Mucosa of gallbladder (tissue), 1 donor: ENCODE measurements at regions not wholly inside any gene's neighbourhood (a gene's known extent, or its start where the extent isn't known, plus 50 kb on each side); places are given as distances from the start of the nearest gene placed in this dataset.
"Not testable (repeated sequence)": the region's sequence is repeated elsewhere in the genome, so short reads cannot be mapped to it uniquely, and the experiment has no call there.

Experiments
- DNase-seq: peaks from one replicate; pipeline ENCODE4 v3.0.0-alpha.2; 2020; ENCODE audit warnings: low spot score
- donor health status: DM: no; HTN: no; CAD: no.

- no peak for DNase-seq
Measured at GRCh38 chr9:117775591-117775990, 71.4 kb downstream of the TLR4 start.

DNA sequence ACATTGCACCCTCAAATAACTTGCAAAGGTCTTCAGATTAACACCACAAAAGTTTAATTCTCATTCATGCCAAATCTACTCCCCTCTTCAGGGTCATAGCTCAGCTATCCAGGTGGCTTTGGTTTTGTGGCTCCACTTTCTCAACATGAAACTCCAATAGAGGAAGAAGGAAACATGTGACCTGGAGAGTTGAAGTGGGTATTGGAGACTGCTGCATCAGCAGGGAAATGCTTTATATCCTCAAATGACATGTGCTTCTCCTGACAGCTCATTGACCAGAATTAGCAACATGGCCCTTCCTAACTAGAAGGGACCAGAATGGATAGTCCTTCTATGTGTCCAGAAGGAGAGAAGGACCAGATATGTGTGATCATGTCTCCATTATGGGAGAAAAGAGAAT, 73.6 kb downstream of the TLR4 start:
- peak; percentile 11 for DNase-seq

DNA sequence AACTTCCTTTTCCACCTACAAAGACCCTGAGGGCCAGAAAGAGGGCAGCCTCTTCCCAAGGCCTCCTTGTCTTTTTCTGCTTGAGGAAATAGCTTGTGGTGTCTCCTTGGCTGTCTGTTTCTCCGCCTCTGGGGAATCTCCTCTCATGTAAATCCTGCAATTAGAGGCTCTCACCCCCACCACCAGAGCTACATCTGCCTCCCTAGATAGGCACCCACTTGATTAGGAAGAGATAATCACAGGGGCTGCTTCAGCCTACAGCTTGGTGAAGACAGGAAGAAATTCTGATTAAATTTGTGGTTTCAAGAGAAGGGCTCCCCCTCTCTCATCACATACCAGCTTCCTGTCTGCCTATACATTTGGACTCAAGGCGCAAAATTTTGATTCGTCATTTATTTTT, 75.6 kb downstream of the TLR4 start:
- no peak for DNase-seq

GRCh38 chr9:117782931-117783788, 79.0 kb downstream of the TLR4 start:
- DNase-seq, result peak; percentile 79

DNA sequence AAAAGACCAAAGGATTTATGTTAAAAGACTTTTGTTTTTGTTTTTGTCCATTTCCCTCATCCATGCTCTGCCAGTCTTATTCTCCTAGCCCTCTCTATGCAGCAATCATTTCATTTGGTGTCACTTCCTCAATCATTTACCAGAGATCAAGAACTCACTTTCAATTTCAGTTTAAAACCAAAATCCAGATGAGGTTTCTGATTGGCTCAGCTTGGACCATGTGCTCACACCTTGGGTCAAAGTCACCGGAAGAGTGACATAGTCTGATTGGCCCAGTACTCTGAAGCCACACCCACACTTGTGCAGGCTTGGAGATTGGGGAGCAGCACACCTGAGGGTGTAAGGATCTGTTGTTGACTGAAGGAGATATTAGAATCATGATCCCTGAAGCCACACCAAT, 79.6 kb downstream of the TLR4 start:
- no peak for DNase-seq

GRCh38 chr9:117784996-117785395, 80.8 kb downstream of the TLR4 start:
- DNase-seq, result no peak

GRCh38 chr9:117787746-117788145, 83.5 kb downstream of the TLR4 start:
- no peak for DNase-seq

GRCh38 chr9:117795271-117795670, 91.1 kb downstream of the TLR4 start:
- no peak for DNase-seq

DNA sequence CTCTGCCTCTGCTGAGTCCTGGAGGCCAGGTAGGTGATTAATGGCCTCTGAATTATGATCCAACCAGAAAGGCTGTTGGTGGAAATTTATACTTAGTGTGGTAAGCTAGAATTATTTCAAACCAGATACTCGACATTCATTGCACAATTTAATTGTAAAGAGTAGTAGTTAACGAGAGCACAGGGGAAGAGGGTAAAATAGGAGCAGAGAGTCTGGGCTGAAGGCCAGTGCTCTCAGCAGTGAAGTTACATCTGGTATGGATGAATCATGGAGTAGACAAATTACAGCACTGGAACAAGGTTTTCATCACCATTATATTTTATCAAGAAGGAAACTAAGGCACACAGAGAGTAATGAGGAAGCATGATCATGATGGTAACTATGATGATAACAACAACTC, 92.5 kb downstream of the TLR4 start:
- no peak for DNase-seq

DNA sequence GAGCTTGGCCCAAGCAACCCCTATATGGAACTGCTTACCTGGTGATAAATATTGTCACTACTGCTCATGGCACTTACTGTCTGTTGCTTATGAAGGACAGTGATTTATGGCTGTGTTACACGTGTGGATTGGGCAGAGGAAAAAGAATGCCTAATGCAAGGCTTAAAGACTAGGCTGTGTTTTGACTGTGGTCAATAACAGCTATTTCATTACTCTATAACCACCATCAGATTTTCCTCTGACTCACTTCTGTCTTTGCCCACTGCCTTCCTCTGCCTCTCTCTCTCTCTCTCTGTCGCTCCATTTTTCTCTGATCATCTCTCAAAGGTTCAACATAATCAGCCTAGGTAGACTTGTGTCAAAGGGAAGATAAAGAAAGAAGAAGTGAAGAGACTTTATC, 96.2 kb downstream of the TLR4 start:
- DNase-seq, result no peak

GRCh38 chr9:117809751-117810150, 105.5 kb downstream of the TLR4 start:
- no peak for DNase-seq

DNA sequence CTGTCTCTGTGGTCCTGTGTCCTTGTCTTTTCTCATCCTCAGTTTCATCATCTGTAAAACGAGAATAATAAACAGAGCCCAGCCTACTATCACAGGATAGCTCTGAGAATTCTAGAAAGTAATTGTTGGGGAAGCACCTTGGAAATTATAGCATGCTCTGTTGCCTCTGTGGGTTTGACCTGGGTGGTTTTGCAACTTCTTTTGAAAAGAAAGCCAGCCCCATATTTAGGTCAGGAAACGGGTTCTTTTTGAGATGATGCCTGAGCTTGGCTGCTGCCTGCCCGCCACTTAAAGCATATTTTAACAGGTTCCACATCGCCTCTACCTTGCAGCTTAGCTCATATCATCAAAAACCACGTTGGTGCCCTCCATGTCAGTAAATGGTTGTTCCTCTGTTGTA, 111.1 kb downstream of the TLR4 start:
- no peak for DNase-seq

GRCh38 chr9:117815948-117816347, 111.7 kb downstream of the TLR4 start:
- no peak for DNase-seq

- no peak for DNase-seq
Measured at GRCh38 chr9:117821954-117822353, 117.8 kb downstream of the TLR4 start.

DNA sequence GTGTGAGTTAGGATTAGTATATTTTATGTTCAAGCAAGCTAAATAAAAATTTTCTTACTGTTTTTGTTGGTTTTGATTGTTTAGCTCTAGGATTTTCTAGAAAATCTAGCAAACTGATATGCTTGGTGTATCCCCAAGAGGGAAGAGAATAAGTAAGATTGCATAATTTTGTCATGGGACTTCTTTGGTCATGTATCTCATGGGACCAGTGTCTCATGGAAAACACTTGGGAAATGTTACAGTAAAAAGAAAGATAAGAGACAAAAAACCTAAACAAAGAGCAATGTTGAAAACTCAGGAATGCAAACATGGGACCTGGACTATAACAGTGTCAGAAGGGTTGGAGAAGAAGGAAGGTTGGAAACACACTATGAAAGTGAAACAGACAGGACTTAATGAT, 119.4 kb downstream of the TLR4 start:
- no peak for DNase-seq

DNA sequence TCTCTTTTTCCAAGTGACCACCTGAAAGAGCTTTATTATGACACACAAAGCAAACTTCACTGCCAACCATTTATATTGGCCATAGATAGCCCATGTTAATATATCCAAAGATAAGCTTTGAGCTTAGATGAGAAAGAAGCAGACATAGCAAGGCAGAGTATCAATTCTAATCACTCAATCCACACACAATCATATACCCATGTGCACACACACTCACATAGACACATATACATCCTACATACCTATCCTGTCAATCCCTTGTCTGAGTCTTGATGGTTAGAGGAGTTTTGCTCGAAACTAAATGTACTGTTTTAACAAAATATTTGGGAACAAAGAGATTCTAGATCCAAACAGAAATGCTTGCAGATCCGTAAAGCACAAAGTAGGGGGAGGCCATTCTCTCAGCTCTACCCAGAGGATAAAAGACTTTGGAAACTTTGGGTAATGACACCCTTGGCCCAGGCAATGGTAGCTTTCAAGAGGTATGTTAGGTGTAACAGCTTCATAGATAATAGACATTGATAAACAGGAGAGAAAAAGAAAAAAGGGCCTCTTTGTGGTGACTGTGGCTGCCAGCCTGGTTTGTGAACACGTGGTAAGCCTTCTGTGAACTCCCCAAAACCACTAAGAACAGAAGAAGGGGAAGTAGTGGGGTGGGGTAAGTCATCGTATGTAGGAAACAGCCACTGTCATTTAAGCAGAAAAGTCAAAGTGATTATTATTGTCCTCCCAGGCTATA, 121.6 kb downstream of the TLR4 start:
- DNase-seq, result no peak

- no peak for DNase-seq
Measured at GRCh38 chr9:117826837-117827236, 122.6 kb downstream of the TLR4 start.

DNA sequence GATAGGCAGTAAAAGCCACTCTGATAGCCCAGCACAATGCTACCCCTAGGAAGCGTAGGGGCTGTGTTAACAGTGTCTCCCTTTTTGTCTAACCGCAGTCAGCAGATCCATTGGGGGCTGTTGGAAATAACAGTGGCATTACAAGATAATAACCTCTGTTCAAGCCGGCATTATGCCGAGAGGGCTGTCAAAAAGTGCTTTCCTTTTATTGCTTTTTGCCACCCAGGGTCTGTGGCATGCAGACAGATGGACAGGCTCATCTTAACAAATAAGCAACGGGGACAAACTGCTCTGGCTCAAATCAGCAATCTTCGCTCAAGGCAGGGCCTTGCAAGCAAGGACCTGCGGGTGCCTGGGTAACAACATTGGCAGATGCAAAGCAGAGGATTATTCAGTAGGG, 123.3 kb downstream of the TLR4 start:
- no peak for DNase-seq

DNA sequence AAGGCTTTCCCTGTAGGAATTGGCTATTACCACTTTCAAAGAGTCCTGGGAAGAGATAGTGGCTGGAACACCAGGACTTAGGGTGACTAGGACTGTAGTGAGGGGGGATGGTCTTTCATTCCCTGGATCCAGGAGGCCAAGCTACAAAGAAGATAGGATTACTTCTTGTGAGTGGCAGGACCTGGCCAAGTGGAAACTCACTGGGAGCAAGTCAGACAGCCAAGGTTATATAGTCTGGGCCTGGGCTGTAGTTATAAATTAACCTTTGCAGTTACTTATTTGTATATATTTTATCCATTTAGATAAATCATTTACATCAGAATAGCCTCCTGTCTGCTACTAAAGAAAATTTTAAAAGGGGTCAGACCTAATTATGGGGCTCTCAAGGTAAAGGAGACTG, 124.3 kb downstream of the TLR4 start:
- DNase-seq, result no peak

DNA sequence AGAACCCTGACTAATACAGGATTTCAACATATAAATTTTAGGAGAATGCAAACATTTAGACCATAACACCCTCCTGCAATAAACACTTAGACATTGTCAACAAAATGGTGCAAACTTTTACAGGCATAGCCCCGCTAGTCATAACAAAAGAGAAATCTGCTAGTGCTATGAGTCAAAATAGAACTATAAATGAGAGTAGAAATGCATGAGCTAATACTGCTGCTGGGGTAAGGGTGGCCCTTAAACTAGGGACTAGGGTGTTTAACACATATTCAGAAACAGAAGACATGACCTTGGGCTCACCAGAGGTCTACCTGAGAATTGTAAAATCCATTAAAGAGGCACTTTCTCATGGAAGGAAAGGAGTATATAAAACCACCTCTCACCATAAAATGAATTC, 131.6 kb downstream of the TLR4 start:
- no peak for DNase-seq

DNA sequence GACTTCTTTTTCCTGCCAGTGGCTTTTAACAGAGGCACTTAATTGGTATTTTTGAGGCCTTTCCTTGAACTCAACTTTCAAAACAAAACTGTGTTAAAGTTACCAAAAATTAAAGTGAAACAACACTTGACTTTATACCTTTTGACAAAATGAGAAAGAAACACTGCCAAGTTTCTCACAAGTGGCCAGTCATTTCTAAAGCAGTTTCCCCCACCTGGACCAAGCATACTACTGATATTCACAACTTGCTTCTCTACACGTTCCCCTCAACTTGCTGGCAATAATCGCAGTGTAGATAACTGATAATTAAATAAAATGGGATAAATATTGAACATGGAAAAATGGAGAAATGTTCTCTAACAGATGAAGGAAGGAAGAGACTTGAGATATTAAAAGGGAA, 135.7 kb downstream of the TLR4 start:
- DNase-seq, result no peak

DNA sequence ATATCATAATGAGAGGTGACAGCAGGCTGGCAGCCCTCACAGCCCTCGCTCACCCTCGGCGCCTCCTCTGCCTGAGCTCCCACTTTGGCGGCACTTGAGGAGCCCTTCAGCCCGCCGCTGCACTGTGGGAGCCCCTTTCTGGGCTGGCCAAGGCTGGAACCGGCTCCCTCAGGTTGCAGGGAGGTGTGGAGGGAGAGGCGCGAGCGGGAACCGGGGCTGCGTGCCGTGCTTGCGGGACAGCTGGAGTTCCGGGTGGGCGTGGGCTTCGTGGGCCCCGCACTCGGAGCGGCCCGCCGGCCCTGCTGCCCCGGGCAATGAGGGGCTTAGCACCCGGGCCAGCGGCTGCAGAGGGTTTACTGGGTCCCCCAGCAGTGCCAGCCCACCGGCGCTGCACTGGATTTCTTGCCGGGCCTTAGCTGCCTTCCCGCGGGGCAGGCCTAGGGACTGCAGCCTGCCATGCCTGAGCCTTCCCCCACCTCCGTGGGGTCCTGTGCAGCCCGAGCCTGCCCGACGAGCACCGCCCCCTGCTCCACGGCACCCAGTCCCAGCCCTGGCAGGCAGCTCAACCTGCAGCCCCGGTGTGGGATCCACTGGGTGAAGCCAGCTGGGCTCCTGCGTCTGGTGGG, 147.7 kb downstream of the TLR4 start:
- not testable (repeated sequence) for DNase-seq

GRCh38 chr9:117858561-117858960, 154.4 kb downstream of the TLR4 start:
- no peak for DNase-seq
